Activated naive CD4-positive, alpha-beta T cell treated with anti-CD3 and anti-CD28 coated beads, Interleukin-2, amount 50 U/mL, for 72 hours (primary cell): ENCODE measurements at regions not wholly inside any gene's neighbourhood (a gene's known extent, or its start where the extent isn't known, plus 50 kb on each side); places are given as distances from the start of the nearest gene placed in this dataset.

Source experiments
- ATAC-seq, 2 donors: fragments of 150-1000 bp; cut with Tn5 transposase; 2 replicates each; pipeline ENCODE4 v1.10.0; 2021; ENCODE audit warnings: mild to moderate bottlenecking in 2 of 2, moderate library complexity in 2 of 2
- DNase-seq, 2 donors: peaks; one replicate each; pipeline ENCODE4 v3.0.0; 2021 to 2022; ENCODE audit warnings: low spot score in 2 of 2
- H3K27ac Mint-ChIP-seq, 2 donors: one replicate each; pipeline ENCODE4 v1.8.0; 2022; ENCODE audit warnings: mild to moderate bottlenecking in 2 of 2, mixed read lengths in 2 of 2
- H3K36me3 Mint-ChIP-seq, 2 donors: one replicate each; pipeline ENCODE4 v1.8.0; 2022; ENCODE audit warnings: mixed read lengths in 2 of 2
- H3K9me3 Mint-ChIP-seq, 2 donors: one replicate each; pipeline ENCODE4 v1.8.0; 2022; ENCODE audit warnings: mixed read lengths in 2 of 2

GRCh38 chr1:221797506-221797905 lies 55.6 kb upstream of the DUSP10 start:
- no peak for DNase-seq
- H3K9me3 Mint-ChIP-seq, result peaks cover 5 to 11% of the 10 kb centered on the region in 2 donors
- ATAC-seq, result no peak
- no peak overlapping the region for H3K27ac Mint-ChIP-seq
- H3K36me3 Mint-ChIP-seq, result peaks cover 7 to 13% of the 10 kb centered on the region in 2 donors

- ATAC-seq, result no peak
- Mint-ChIP-seq H3K9me3 (peaks cover 5 to 11% of the 10 kb centered on the region in 2 donors), H3K36me3 (peaks cover 7 to 13% of the 10 kb centered on the region in 2 donors), H3K27ac (no peak overlapping the region)
- DNase-seq, result no peak
Measured at GRCh38 chr1:221796700-221797099, 54.8 kb upstream of the DUSP10 start.

GRCh38 chr1:221795380-221795779 lies 53.5 kb upstream of the DUSP10 start:
- Mint-ChIP-seq H3K36me3 (peaks cover 7 to 10% of the 10 kb centered on the region in 2 donors), H3K9me3 (peaks cover 5 to 10% of the 10 kb centered on the region in 2 donors), H3K27ac (peak overlapping the region; percentile 22 to 91)
- ATAC-seq (peak; percentile 54 to 66), DNase-seq (no peak)

- Mint-ChIP-seq H3K9me3 (peaks cover 5 to 7% of the 10 kb centered on the region in 2 donors), H3K27ac (peak overlapping the region; percentile 22 to 91), H3K36me3 (peaks cover 7% of the 10 kb centered on the region in 2 donors)
- DNase-seq (no peak), ATAC-seq (peak in 1 of 2 donors; percentile 8)
Measured at GRCh38 chr1:221794935-221795334, 53.0 kb upstream of the DUSP10 start.

- Mint-ChIP-seq H3K9me3 (peaks cover 0 to under 1% of the 10 kb centered on the region in 2 donors), H3K36me3 (no peaks in the 10 kb centered on the region), H3K27ac (peak overlapping the region; percentile 59 to 91)
- DNase-seq (no peak), ATAC-seq (peak; percentile 91)
Measured at GRCh38 chr1:221794079-221794670, 52.3 kb upstream of the DUSP10 start.

- no peaks in the 10 kb centered on the region for H3K9me3 Mint-ChIP-seq
- DNase-seq, result no peak
- H3K27ac Mint-ChIP-seq, result peak overlapping the region in 1 of 2 donors; percentile 91
- peak in 1 of 2 donors; percentile 57 for ATAC-seq
- no peaks in the 10 kb centered on the region for H3K36me3 Mint-ChIP-seq
Measured at GRCh38 chr1:221793439-221794078, 51.7 kb upstream of the DUSP10 start.

GRCh38 chr1:221791846-221792245 lies 50.0 kb upstream of the DUSP10 start:
- ATAC-seq (no peak), DNase-seq (no peak)
- H3K27ac Mint-ChIP-seq, result no peak overlapping the region

More at GRCh38 chr1:221791846-221792245, 50.0 kb upstream of the DUSP10 start:
- Mint-ChIP-seq H3K9me3 (no peaks in the 10 kb centered on the region), H3K36me3 (peaks cover 0 to 2% of the 10 kb centered on the region in 2 donors)
